Activated naive CD4-positive, alpha-beta T cell treated with anti-CD3 and anti-CD28 coated beads, Interleukin-2, amount 10 ng/mL, durations not matched to agents 7 days and 5 days (primary cell): ENCODE measurements at regions not wholly inside any gene's neighbourhood (a gene's known extent, or its start where the extent isn't known, plus 50 kb on each side); places are given as distances from the start of the nearest gene placed in this dataset.

ENCODE experiments used
- CTCF ChIA-PET: fragments of 350-600 bp; sonication (Branson Sonifier 250); formaldehyde crosslinking; loops from one replicate; lab custom pipeline; 2021; ENCODE audit warnings: antibody characterized with exemption; lab: Charles Lee
- DNase-seq: peaks from one replicate; pipeline ENCODE4 v3.0.0-alpha.2; 2020
- H3K27ac Mint-ChIP-seq: one replicate; pipeline ENCODE4 v1.8.0; 2021; ENCODE audit warnings: mild to moderate bottlenecking, moderate library complexity, mixed read lengths
- H3K27me3 Mint-ChIP-seq: one replicate; pipeline ENCODE4 v1.8.0; 2021; ENCODE audit warnings: mild to moderate bottlenecking, mixed read lengths
- H3K36me3 Mint-ChIP-seq: one replicate; pipeline ENCODE4 v1.8.0; 2021; ENCODE audit warnings: mixed read lengths
- H3K4me1 Mint-ChIP-seq: one replicate; pipeline ENCODE4 v1.8.0; 2021; ENCODE audit warnings: mixed read lengths
- H3K4me3 Mint-ChIP-seq: one replicate; pipeline ENCODE4 v1.8.0; 2021; ENCODE audit warnings: mild to moderate bottlenecking, moderate library complexity, mixed read lengths
- H3K9me3 Mint-ChIP-seq: one replicate; pipeline ENCODE4 v1.8.0; 2021; ENCODE audit warnings: mixed read lengths

- Mint-ChIP-seq H3K4me3 (no peak overlapping the region), H3K4me1 (no peaks in the 10 kb centered on the region), H3K27me3 (no peaks in the 10 kb centered on the region), H3K36me3 (no peaks in the 10 kb centered on the region), H3K9me3 (no peaks in the 10 kb centered on the region), H3K27ac (no peak overlapping the region)
- DNase-seq = no peak
- CTCF ChIA-PET = no interaction called here
These were observed 774.1 kb upstream of the IGFBP3 start for GRCh38 chr7:46695051-46695708.

- Mint-ChIP-seq H3K27ac (no peak overlapping the region), H3K27me3 (no peaks in the 10 kb centered on the region), H3K4me3 (no peak overlapping the region), H3K9me3 (peaks cover 4% of the 10 kb centered on the region), H3K36me3 (no peaks in the 10 kb centered on the region), H3K4me1 (no peaks in the 10 kb centered on the region)
- DNase-seq = no peak
- CTCF ChIA-PET = no interaction called here
These were observed 773.0 kb upstream of the IGFBP3 start for GRCh38 chr7:46694058-46694457.

GRCh38 chr7:46687203-46687602, 766.1 kb upstream of the IGFBP3 start:
- no peak for DNase-seq
- Mint-ChIP-seq H3K9me3 (peaks cover 5% of the 10 kb centered on the region), H3K4me3 (no peak overlapping the region), H3K27ac (no peak overlapping the region), H3K27me3 (no peaks in the 10 kb centered on the region), H3K36me3 (no peaks in the 10 kb centered on the region), H3K4me1 (no peaks in the 10 kb centered on the region)
- CTCF ChIA-PET = no interaction called here

GRCh38 chr7:46685051-46685450, 764.0 kb upstream of the IGFBP3 start:
- H3K4me3 Mint-ChIP-seq = no peak overlapping the region
- no peaks in the 10 kb centered on the region for H3K4me1 Mint-ChIP-seq
- DNase-seq = no peak
- CTCF ChIA-PET = no interaction called here
- no peak overlapping the region for H3K27ac Mint-ChIP-seq
- peaks cover 5% of the 10 kb centered on the region for H3K9me3 Mint-ChIP-seq
- H3K36me3 Mint-ChIP-seq = no peaks in the 10 kb centered on the region
- H3K27me3 Mint-ChIP-seq = no peaks in the 10 kb centered on the region

- H3K27me3 Mint-ChIP-seq = no peaks in the 10 kb centered on the region
- H3K36me3 Mint-ChIP-seq = no peaks in the 10 kb centered on the region
- H3K4me1 Mint-ChIP-seq = no peaks in the 10 kb centered on the region
- peaks cover 2% of the 10 kb centered on the region for H3K9me3 Mint-ChIP-seq
- H3K4me3 Mint-ChIP-seq = no peak overlapping the region
- CTCF ChIA-PET = no interaction called here
- DNase-seq = no peak
- H3K27ac Mint-ChIP-seq = no peak overlapping the region
These were observed 762.0 kb upstream of the IGFBP3 start for GRCh38 chr7:46682836-46683624.

GRCh38 chr7:46681865-46682503, 760.9 kb upstream of the IGFBP3 start:
- Mint-ChIP-seq H3K27me3 (no peaks in the 10 kb centered on the region), H3K36me3 (no peaks in the 10 kb centered on the region), H3K27ac (no peak overlapping the region), H3K4me3 (no peak overlapping the region), H3K4me1 (no peaks in the 10 kb centered on the region), H3K9me3 (no peaks in the 10 kb centered on the region)
- DNase-seq = no peak
- CTCF ChIA-PET = no interaction called here

GRCh38 chr7:46680147-46680546, 759.1 kb upstream of the IGFBP3 start:
- H3K4me1 Mint-ChIP-seq = no peaks in the 10 kb centered on the region
- H3K4me3 Mint-ChIP-seq = no peak overlapping the region
- no peaks in the 10 kb centered on the region for H3K36me3 Mint-ChIP-seq
- CTCF ChIA-PET = no interaction called here
- H3K27ac Mint-ChIP-seq = no peak overlapping the region
- no peaks in the 10 kb centered on the region for H3K9me3 Mint-ChIP-seq
- H3K27me3 Mint-ChIP-seq = no peaks in the 10 kb centered on the region
- no peak for DNase-seq

- H3K9me3 Mint-ChIP-seq = no peaks in the 10 kb centered on the region
- no peak for DNase-seq
- no peak overlapping the region for H3K27ac Mint-ChIP-seq
- H3K27me3 Mint-ChIP-seq = no peaks in the 10 kb centered on the region
- H3K4me3 Mint-ChIP-seq = no peak overlapping the region
- H3K36me3 Mint-ChIP-seq = no peaks in the 10 kb centered on the region
- CTCF ChIA-PET = no interaction called here
- H3K4me1 Mint-ChIP-seq = no peaks in the 10 kb centered on the region
These were observed 758.6 kb upstream of the IGFBP3 start for GRCh38 chr7:46679671-46680070.

- Mint-ChIP-seq H3K4me1 (no peaks in the 10 kb centered on the region), H3K4me3 (no peak overlapping the region), H3K36me3 (no peaks in the 10 kb centered on the region), H3K27me3 (no peaks in the 10 kb centered on the region), H3K27ac (no peak overlapping the region), H3K9me3 (no peaks in the 10 kb centered on the region)
- CTCF ChIA-PET = no interaction called here
- DNase-seq = no peak
These were observed 757.3 kb upstream of the IGFBP3 start for GRCh38 chr7:46678421-46678820.

GRCh38 chr7:46675456-46675855, 754.4 kb upstream of the IGFBP3 start:
- Mint-ChIP-seq H3K27me3 (no peaks in the 10 kb centered on the region), H3K9me3 (no peaks in the 10 kb centered on the region), H3K36me3 (no peaks in the 10 kb centered on the region), H3K4me3 (no peak overlapping the region), H3K4me1 (no peaks in the 10 kb centered on the region), H3K27ac (no peak overlapping the region)
- CTCF ChIA-PET = no interaction called here
- no peak for DNase-seq

GRCh38 chr7:46672861-46673260, 751.8 kb upstream of the IGFBP3 start:
- Mint-ChIP-seq H3K4me1 (no peaks in the 10 kb centered on the region), H3K36me3 (no peaks in the 10 kb centered on the region), H3K4me3 (no peak overlapping the region), H3K9me3 (no peaks in the 10 kb centered on the region), H3K27ac (no peak overlapping the region), H3K27me3 (no peaks in the 10 kb centered on the region)
- CTCF ChIA-PET = no interaction called here
- no peak for DNase-seq

GRCh38 chr7:46671108-46671769, 750.2 kb upstream of the IGFBP3 start:
- no peak for DNase-seq
- no peaks in the 10 kb centered on the region for H3K9me3 Mint-ChIP-seq
- no peaks in the 10 kb centered on the region for H3K36me3 Mint-ChIP-seq
- no peak overlapping the region for H3K27ac Mint-ChIP-seq
- no peaks in the 10 kb centered on the region for H3K27me3 Mint-ChIP-seq
- no peaks in the 10 kb centered on the region for H3K4me1 Mint-ChIP-seq
- no peak overlapping the region for H3K4me3 Mint-ChIP-seq
- CTCF ChIA-PET = no interaction called here

GRCh38 chr7:46669028-46669427, 748.0 kb upstream of the IGFBP3 start:
- no peaks in the 10 kb centered on the region for H3K27me3 Mint-ChIP-seq
- CTCF ChIA-PET = no interaction called here
- no peak overlapping the region for H3K27ac Mint-ChIP-seq
- no peaks in the 10 kb centered on the region for H3K36me3 Mint-ChIP-seq
- no peaks in the 10 kb centered on the region for H3K4me1 Mint-ChIP-seq
- no peak overlapping the region for H3K4me3 Mint-ChIP-seq
- no peak for DNase-seq
- no peaks in the 10 kb centered on the region for H3K9me3 Mint-ChIP-seq

GRCh38 chr7:46664453-46664852, 743.4 kb upstream of the IGFBP3 start:
- Mint-ChIP-seq H3K4me1 (no peaks in the 10 kb centered on the region), H3K27me3 (no peaks in the 10 kb centered on the region), H3K4me3 (no peak overlapping the region), H3K9me3 (peaks cover 2% of the 10 kb centered on the region), H3K36me3 (no peaks in the 10 kb centered on the region), H3K27ac (no peak overlapping the region)
- CTCF ChIA-PET = no interaction called here
- no peak for DNase-seq
